DOHH2 (cell line): ENCODE measurements at regions not wholly inside any gene's neighbourhood (a gene's known extent, or its start where the extent isn't known, plus 50 kb on each side); places are given as distances from the start of the nearest gene placed in this dataset.

Experiments
- H3F3A ChIP-seq: fragments of 200-600 bp; sonication (generic), shearing (Covaris generic); 2 replicates; pipeline ENCODE4 v1.6.0; 2016; ENCODE audit warnings: antibody characterized with exemption, mild to moderate bottlenecking; ENCODE audit not compliant: control insufficient read depth, insufficient read depth
- H3K27ac ChIP-seq: fragments of 200-600 bp; sonication (generic); 2 replicates; pipeline ENCODE4 v1.5.1; 2014; ENCODE audit warnings: low read depth, mild to moderate bottlenecking, low read length, moderate library complexity
- H3K27me3 ChIP-seq: fragments of 200-600 bp; sonication (generic); 2 replicates; pipeline ENCODE4 v1.6.1; 2014; ENCODE audit warnings: mild to moderate bottlenecking, low read length, mixed read lengths; ENCODE audit not compliant: control insufficient read depth
- H3K36me3 ChIP-seq: fragments of 200-600 bp; sonication (generic); 2 replicates; pipeline ENCODE4 v1.6.1; 2014; ENCODE audit warnings: mild to moderate bottlenecking, low read length, moderate library complexity, mixed read lengths; ENCODE audit not compliant: control insufficient read depth
- H3K4me1 ChIP-seq: fragments of 200-600 bp; sonication (generic); 2 replicates; pipeline ENCODE4 v1.6.1; 2014; ENCODE audit warnings: mild to moderate bottlenecking, low read length, mixed read lengths; ENCODE audit not compliant: control insufficient read depth
- H3K4me2 ChIP-seq: fragments of 200-600 bp; sonication (generic); 2 replicates; pipeline ENCODE4 v1.6.0; 2014; ENCODE audit warnings: mild to moderate bottlenecking, low read length, moderate library complexity
- H3K4me3 ChIP-seq: fragments of 200-600 bp; sonication (generic); 2 replicates; pipeline ENCODE4 v1.5.1; 2014; ENCODE audit warnings: mild to moderate bottlenecking, low read length, mixed read lengths
- H3K79me2 ChIP-seq: fragments of 200-600 bp; sonication (generic); 2 replicates; pipeline ENCODE4 v1.6.1; 2014; ENCODE audit warnings: mild to moderate bottlenecking, low read length, mixed read lengths; ENCODE audit not compliant: control insufficient read depth
- H3K9me2 ChIP-seq: fragments of 200-600 bp; sonication (generic); replicated peaks from 2 replicates; pipeline ENCODE4 v1.6.1; 2014; ENCODE audit warnings: mild to moderate bottlenecking, low read length, mixed read lengths; ENCODE audit not compliant: control insufficient read depth
- H3K9me3 ChIP-seq: fragments of 200-600 bp; sonication (generic); 2 replicates; pipeline ENCODE4 v1.6.1; 2014; ENCODE audit warnings: antibody characterized with exemption, low read length, mixed read lengths; ENCODE audit not compliant: control insufficient read depth, insufficient read depth
- H4K20me1 ChIP-seq: fragments of 200-600 bp; sonication (generic); 2 replicates; pipeline ENCODE4 v1.6.0; 2014; ENCODE audit warnings: low read depth, mild to moderate bottlenecking, antibody characterized with exemption, low read length, moderate library complexity; ENCODE audit not compliant: control insufficient read depth, insufficient read depth
- CTCF ChIP-seq: fragments of 200-600 bp; sonication (generic); IDR thresholded peaks from one replicate; pipeline ENCODE4 v1.5.1; 2014; ENCODE audit warnings: antibody characterized with exemption, mild to moderate bottlenecking, low read depth, low read length; ENCODE audit not compliant: poor library complexity, severe bottlenecking
- EZH2phosphoT487 ChIP-seq: fragments of 200-600 bp; sonication (generic); IDR thresholded peaks from 2 replicates; pipeline ENCODE4 v1.6.1; 2017; ENCODE audit warnings: borderline replicate concordance, mild to moderate bottlenecking, antibody characterized with exemption, low read length, moderate library complexity, mixed read lengths

GRCh38 chr4:11488657-11489452 is 60.2 kb upstream of the HS3ST1 start:
- no peak overlapping the region for H3K4me3 ChIP-seq
- no peak overlapping the region for H3K4me2 ChIP-seq
- no peak for TF ChIP-seq EZH2phosphoT487
- TF ChIP-seq CTCF: no peak
- H3K27me3 ChIP-seq: no peaks in the 10 kb centered on the region
- no peaks in the 10 kb centered on the region for H3K36me3 ChIP-seq
- H3F3A ChIP-seq: no peaks in the 10 kb centered on the region
- no peak overlapping the region for H3K27ac ChIP-seq
- no peaks in the 10 kb centered on the region for H4K20me1 ChIP-seq
- no peaks in the 10 kb centered on the region for H3K9me3 ChIP-seq
- no peaks in the 10 kb centered on the region for H3K79me2 ChIP-seq
- no peaks in the 10 kb centered on the region for H3K9me2 ChIP-seq
- no peaks in the 10 kb centered on the region for H3K4me1 ChIP-seq

DNA sequence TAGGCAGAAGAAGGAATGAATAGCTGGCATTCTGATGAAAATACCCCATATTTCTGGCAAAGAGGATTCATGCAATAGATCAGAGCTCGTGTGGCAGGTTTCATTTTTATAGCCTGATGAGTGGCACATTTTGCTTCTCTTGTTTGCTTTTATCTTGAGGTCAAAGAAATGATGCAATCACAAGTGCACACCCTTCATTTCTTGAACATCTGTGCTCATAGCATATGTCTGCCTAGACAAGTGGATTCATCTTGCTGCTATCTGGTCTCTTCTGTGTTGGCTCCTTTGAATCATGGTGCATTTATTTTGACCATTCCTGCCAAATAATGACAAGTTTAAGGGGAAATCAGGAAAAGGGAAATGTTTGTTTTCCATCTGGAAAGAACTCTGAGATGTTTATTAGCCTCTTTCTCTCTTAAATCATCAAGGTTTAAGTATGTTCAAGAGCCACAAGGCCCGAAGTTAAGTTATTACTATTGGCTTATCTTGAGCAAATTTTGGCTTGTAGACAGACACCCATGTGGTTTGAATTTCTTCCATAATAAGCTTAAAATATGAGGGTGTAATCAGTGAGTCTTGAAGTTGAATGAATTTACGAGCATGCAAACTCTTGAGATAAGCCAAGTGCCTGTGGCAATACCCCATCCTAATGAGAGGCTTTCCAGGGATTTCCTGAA is 59.3 kb upstream of the HS3ST1 start:
- Histone ChIP-seq H3K9me3 (no peaks in the 10 kb centered on the region), H3K36me3 (no peaks in the 10 kb centered on the region), H3F3A (no peaks in the 10 kb centered on the region), H3K79me2 (no peaks in the 10 kb centered on the region), H4K20me1 (no peaks in the 10 kb centered on the region), H3K4me3 (no peak overlapping the region), H3K9me2 (no peaks in the 10 kb centered on the region), H3K27me3 (no peaks in the 10 kb centered on the region), H3K4me1 (no peaks in the 10 kb centered on the region), H3K27ac (no peak overlapping the region), H3K4me2 (no peak overlapping the region)
- TF ChIP-seq EZH2phosphoT487 (no peak), CTCF (no peak)

DNA sequence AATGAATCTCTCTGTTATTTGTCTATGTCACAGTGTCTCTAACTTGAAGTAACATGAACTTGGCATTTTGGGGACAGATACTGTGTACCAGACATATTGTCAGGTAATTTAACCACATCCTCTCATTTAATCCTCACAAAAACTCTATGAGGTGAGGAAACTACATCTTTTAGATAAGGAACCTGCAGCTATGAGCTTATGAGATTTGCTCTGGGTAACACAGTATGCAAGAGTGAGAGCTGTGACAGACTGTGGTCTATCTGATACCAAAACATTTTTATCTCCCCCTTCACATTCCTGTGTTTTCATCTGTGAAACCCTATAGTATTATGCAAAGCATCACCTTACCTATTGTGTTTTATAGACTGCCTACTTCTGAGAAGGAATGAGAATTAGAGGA is 58.4 kb upstream of the HS3ST1 start:
- H3K4me2 ChIP-seq: no peak overlapping the region
- no peaks in the 10 kb centered on the region for H3K9me2 ChIP-seq
- no peaks in the 10 kb centered on the region for H3K79me2 ChIP-seq
- H4K20me1 ChIP-seq: no peaks in the 10 kb centered on the region
- no peaks in the 10 kb centered on the region for H3K27me3 ChIP-seq
- H3K36me3 ChIP-seq: no peaks in the 10 kb centered on the region
- no peak overlapping the region for H3K27ac ChIP-seq
- no peaks in the 10 kb centered on the region for H3F3A ChIP-seq
- no peak for TF ChIP-seq CTCF
- no peak for TF ChIP-seq EZH2phosphoT487
- H3K4me1 ChIP-seq: no peaks in the 10 kb centered on the region
- H3K4me3 ChIP-seq: no peak overlapping the region
- H3K9me3 ChIP-seq: no peaks in the 10 kb centered on the region
